ENCODE measurements at regions not wholly inside any gene's neighbourhood (a gene's known extent, or its start where the extent isn't known, plus 50 kb on each side); places are given as distances from the start of the nearest gene placed in this dataset.

GRCh38 chr14:44783901-44784300 lies 177.8 kb downstream of the KLHL28 start:
- H3K9ac ChIP-seq (ENCODE audit: low read length), result no peak overlapping the region
- H3K4me3 ChIP-seq (ENCODE audit: low read length), result no peak overlapping the region
- DNase-seq (ENCODE audit: low read depth), result no peak
- peaks cover 5% of the 10 kb centered on the region for H3K4me1 ChIP-seq (ENCODE audit: control insufficient read depth, insufficient read depth, low read length)
- H3K36me3 ChIP-seq (ENCODE audit: control insufficient read depth, insufficient read depth, low read length, severe bottlenecking), result no peaks in the 10 kb centered on the region
- H3K9me3 ChIP-seq (ENCODE audit: control insufficient read depth, low read length), result no peaks in the 10 kb centered on the region
- H3K27me3 ChIP-seq (replicated peaks; ENCODE audit: control insufficient read depth, insufficient read depth, low read length), result no peaks in the 10 kb centered on the region

- Histone ChIP-seq H3K4me1 (ENCODE audit: control insufficient read depth, insufficient read depth, low read length) (peaks cover 5% of the 10 kb centered on the region), H3K9ac (ENCODE audit: low read length) (no peak overlapping the region), H3K4me3 (ENCODE audit: low read length) (no peak overlapping the region), H3K36me3 (ENCODE audit: control insufficient read depth, insufficient read depth, low read length, severe bottlenecking) (no peaks in the 10 kb centered on the region), H3K27me3 (replicated peaks; ENCODE audit: control insufficient read depth, insufficient read depth, low read length) (no peaks in the 10 kb centered on the region), H3K9me3 (ENCODE audit: control insufficient read depth, low read length) (no peaks in the 10 kb centered on the region)
- DNase-seq (ENCODE audit: low read depth), result no peak
These were observed 178.9 kb downstream of the KLHL28 start for GRCh38 chr14:44782775-44783238.

GRCh38 chr14:44780989-44781388 lies 180.8 kb downstream of the KLHL28 start:
- Histone ChIP-seq H3K4me1 (ENCODE audit: control insufficient read depth, insufficient read depth, low read length) (peaks cover 5% of the 10 kb centered on the region), H3K9ac (ENCODE audit: low read length) (no peak overlapping the region), H3K27me3 (replicated peaks; ENCODE audit: control insufficient read depth, insufficient read depth, low read length) (no peaks in the 10 kb centered on the region), H3K36me3 (ENCODE audit: control insufficient read depth, insufficient read depth, low read length, severe bottlenecking) (no peaks in the 10 kb centered on the region), H3K4me3 (ENCODE audit: low read length) (no peak overlapping the region), H3K9me3 (ENCODE audit: control insufficient read depth, low read length) (no peaks in the 10 kb centered on the region)
- DNase-seq (ENCODE audit: low read depth), result no peak

- Histone ChIP-seq H3K4me3 (ENCODE audit: low read length) (peak overlapping the region; percentile 27), H3K4me1 (ENCODE audit: control insufficient read depth, insufficient read depth, low read length) (peaks cover 5% of the 10 kb centered on the region), H3K27me3 (replicated peaks; ENCODE audit: control insufficient read depth, insufficient read depth, low read length) (no peaks in the 10 kb centered on the region), H3K36me3 (ENCODE audit: control insufficient read depth, insufficient read depth, low read length, severe bottlenecking) (no peaks in the 10 kb centered on the region), H3K9me3 (ENCODE audit: control insufficient read depth, low read length) (no peaks in the 10 kb centered on the region), H3K9ac (ENCODE audit: low read length) (no peak overlapping the region)
- DNase-seq (ENCODE audit: low read depth), result no peak
These were observed 183.1 kb downstream of the KLHL28 start for GRCh38 chr14:44778604-44779003.

- Histone ChIP-seq H3K9me3 (ENCODE audit: control insufficient read depth, low read length) (no peaks in the 10 kb centered on the region), H3K36me3 (ENCODE audit: control insufficient read depth, insufficient read depth, low read length, severe bottlenecking) (no peaks in the 10 kb centered on the region), H3K4me1 (ENCODE audit: control insufficient read depth, insufficient read depth, low read length) (peaks cover under 1% of the 10 kb centered on the region), H3K9ac (ENCODE audit: low read length) (no peak overlapping the region), H3K4me3 (ENCODE audit: low read length) (no peak overlapping the region), H3K27me3 (replicated peaks; ENCODE audit: control insufficient read depth, insufficient read depth, low read length) (no peaks in the 10 kb centered on the region)
- DNase-seq (ENCODE audit: low read depth), result no peak
These were observed 184.2 kb downstream of the KLHL28 start for GRCh38 chr14:44777584-44777983.

- H3K27me3 ChIP-seq (replicated peaks; ENCODE audit: control insufficient read depth, insufficient read depth, low read length), result no peaks in the 10 kb centered on the region
- no peaks in the 10 kb centered on the region for H3K36me3 ChIP-seq (ENCODE audit: control insufficient read depth, insufficient read depth, low read length, severe bottlenecking)
- no peak overlapping the region for H3K9ac ChIP-seq (ENCODE audit: low read length)
- no peaks in the 10 kb centered on the region for H3K4me1 ChIP-seq (ENCODE audit: control insufficient read depth, insufficient read depth, low read length)
- H3K9me3 ChIP-seq (ENCODE audit: control insufficient read depth, low read length), result no peaks in the 10 kb centered on the region
- no peak for DNase-seq (ENCODE audit: low read depth)
- no peak overlapping the region for H3K4me3 ChIP-seq (ENCODE audit: low read length)
These were observed 186.5 kb downstream of the KLHL28 start for GRCh38 chr14:44775248-44775647.

GRCh38 chr14:44774396-44774795 lies 187.4 kb downstream of the KLHL28 start:
- Histone ChIP-seq H3K9me3 (ENCODE audit: control insufficient read depth, low read length) (no peaks in the 10 kb centered on the region), H3K9ac (ENCODE audit: low read length) (no peak overlapping the region), H3K4me3 (ENCODE audit: low read length) (no peak overlapping the region), H3K4me1 (ENCODE audit: control insufficient read depth, insufficient read depth, low read length) (no peaks in the 10 kb centered on the region), H3K27me3 (replicated peaks; ENCODE audit: control insufficient read depth, insufficient read depth, low read length) (no peaks in the 10 kb centered on the region), H3K36me3 (ENCODE audit: control insufficient read depth, insufficient read depth, low read length, severe bottlenecking) (no peaks in the 10 kb centered on the region)
- DNase-seq (ENCODE audit: low read depth), result no peak

GRCh38 chr14:44771496-44771895 lies 190.3 kb downstream of the KLHL28 start:
- no peaks in the 10 kb centered on the region for H3K9me3 ChIP-seq (ENCODE audit: control insufficient read depth, low read length)
- no peaks in the 10 kb centered on the region for H3K27me3 ChIP-seq (replicated peaks; ENCODE audit: control insufficient read depth, insufficient read depth, low read length)
- no peak for DNase-seq (ENCODE audit: low read depth)
- no peaks in the 10 kb centered on the region for H3K36me3 ChIP-seq (ENCODE audit: control insufficient read depth, insufficient read depth, low read length, severe bottlenecking)
- H3K4me3 ChIP-seq (ENCODE audit: low read length), result no peak overlapping the region
- no peaks in the 10 kb centered on the region for H3K4me1 ChIP-seq (ENCODE audit: control insufficient read depth, insufficient read depth, low read length)
- H3K9ac ChIP-seq (ENCODE audit: low read length), result no peak overlapping the region

GRCh38 chr14:44770201-44770600 lies 191.5 kb downstream of the KLHL28 start:
- H3K9me3 ChIP-seq (ENCODE audit: control insufficient read depth, low read length), result no peaks in the 10 kb centered on the region

GRCh38 chr14:44768935-44769334 lies 192.8 kb downstream of the KLHL28 start:
- DNase-seq (ENCODE audit: low read depth), result no peak
- Histone ChIP-seq H3K9ac (ENCODE audit: low read length) (no peak overlapping the region), H3K27me3 (replicated peaks; ENCODE audit: control insufficient read depth, insufficient read depth, low read length) (no peaks in the 10 kb centered on the region), H3K4me3 (ENCODE audit: low read length) (no peak overlapping the region), H3K9me3 (ENCODE audit: control insufficient read depth, low read length) (no peaks in the 10 kb centered on the region), H3K4me1 (ENCODE audit: control insufficient read depth, insufficient read depth, low read length) (no peaks in the 10 kb centered on the region), H3K36me3 (ENCODE audit: control insufficient read depth, insufficient read depth, low read length, severe bottlenecking) (no peaks in the 10 kb centered on the region)

More at GRCh38 chr14:44770201-44770600, 191.5 kb downstream of the KLHL28 start:
- DNase-seq (ENCODE audit: low read depth), result no peak
- Histone ChIP-seq H3K27me3 (replicated peaks; ENCODE audit: control insufficient read depth, insufficient read depth, low read length) (no peaks in the 10 kb centered on the region), H3K9ac (ENCODE audit: low read length) (no peak overlapping the region), H3K4me1 (ENCODE audit: control insufficient read depth, insufficient read depth, low read length) (no peaks in the 10 kb centered on the region), H3K4me3 (ENCODE audit: low read length) (no peak overlapping the region), H3K36me3 (ENCODE audit: control insufficient read depth, insufficient read depth, low read length, severe bottlenecking) (no peaks in the 10 kb centered on the region)

- DNase-seq (ENCODE audit: low read depth), result no peak
- Histone ChIP-seq H3K4me1 (ENCODE audit: control insufficient read depth, insufficient read depth, low read length) (no peaks in the 10 kb centered on the region), H3K9ac (ENCODE audit: low read length) (no peak overlapping the region), H3K27me3 (replicated peaks; ENCODE audit: control insufficient read depth, insufficient read depth, low read length) (no peaks in the 10 kb centered on the region), H3K36me3 (ENCODE audit: control insufficient read depth, insufficient read depth, low read length, severe bottlenecking) (no peaks in the 10 kb centered on the region), H3K4me3 (ENCODE audit: low read length) (no peak overlapping the region), H3K9me3 (ENCODE audit: control insufficient read depth, low read length) (no peaks in the 10 kb centered on the region)
These were observed 194.0 kb downstream of the KLHL28 start for GRCh38 chr14:44767646-44768173.

GRCh38 chr14:44766285-44766684 lies 195.5 kb downstream of the KLHL28 start:
- no peaks in the 10 kb centered on the region for H3K4me1 ChIP-seq (ENCODE audit: control insufficient read depth, insufficient read depth, low read length)
- no peak overlapping the region for H3K9ac ChIP-seq (ENCODE audit: low read length)
- H3K36me3 ChIP-seq (ENCODE audit: control insufficient read depth, insufficient read depth, low read length, severe bottlenecking), result no peaks in the 10 kb centered on the region
- DNase-seq (ENCODE audit: low read depth), result no peak
- no peaks in the 10 kb centered on the region for H3K9me3 ChIP-seq (ENCODE audit: control insufficient read depth, low read length)
- H3K4me3 ChIP-seq (ENCODE audit: low read length), result no peak overlapping the region
- no peaks in the 10 kb centered on the region for H3K27me3 ChIP-seq (replicated peaks; ENCODE audit: control insufficient read depth, insufficient read depth, low read length)
